A673 (cell line): ENCODE measurements at regions not wholly inside any gene's neighbourhood (a gene's known extent, or its start where the extent isn't known, plus 50 kb on each side); places are given as distances from the start of the nearest gene placed in this dataset.

ENCODE experiments used
- BruUV-seq: library from RNA; stranded (reverse); fragments of 400-500 nt; replicated peaks from 2 replicates; lab custom pipeline; 2021; lab: Mats Ljungman, UMichigan
- CTCF ChIA-PET: fragments of 300-600 bp; sonication (Branson Sonifier 250); formaldehyde crosslinking; loops from one replicate; lab custom pipeline; 2022; ENCODE audit warnings: antibody characterized with exemption; lab: Charles Lee
- POLR2A ChIA-PET: fragments of 300-600 bp; sonication (Branson Sonifier 250); formaldehyde crosslinking; loops from one replicate; lab custom pipeline; 2022; ENCODE audit warnings: antibody characterized with exemption; ENCODE audit not compliant: low non-redundant PET; lab: Charles Lee
- DNase-seq: peaks from one replicate; pipeline ENCODE4 v3.0.0-alpha.2; 2015; ENCODE audit warnings: low spot score
- H3K27ac ChIP-seq: fragments of 200-600 bp; sonication (generic); 2 replicates; pipeline ENCODE4 v1.5.1; 2016; ENCODE audit warnings: mixed run types, low read depth, mild to moderate bottlenecking, mixed read lengths, antibody characterized with exemption, low read length; ENCODE audit not compliant: poor library complexity, severe bottlenecking
- H3K27me3 ChIP-seq: fragments of 200-600 bp; sonication (generic); replicated peaks from 2 replicates; pipeline ENCODE4 v1.6.1; 2017; ENCODE audit warnings: mixed run types, low read depth, mild to moderate bottlenecking, mixed read lengths, antibody characterized with exemption, low read length; ENCODE audit not compliant: insufficient read depth, poor library complexity
- H3K36me3 ChIP-seq: fragments of 200-600 bp; sonication (generic); 2 replicates; pipeline ENCODE4 v1.6.1; 2016; ENCODE audit warnings: mixed run types, mild to moderate bottlenecking, mixed read lengths, antibody characterized with exemption, low read length; ENCODE audit not compliant: insufficient read depth, poor library complexity, severe bottlenecking
- H3K4me1 ChIP-seq: fragments of 200-600 bp; sonication (generic); 2 replicates; pipeline ENCODE4 v1.6.1; 2017; ENCODE audit warnings: mixed run types, mild to moderate bottlenecking, mixed read lengths, antibody characterized with exemption, low read length; ENCODE audit not compliant: insufficient read depth, poor library complexity, severe bottlenecking
- H3K4me3 ChIP-seq: fragments of 200-600 bp; sonication (generic); 2 replicates; pipeline ENCODE4 v1.5.1; 2016; ENCODE audit warnings: low read depth, mixed run types, mild to moderate bottlenecking, mixed read lengths, low read length; ENCODE audit not compliant: poor library complexity, severe bottlenecking
- H3K9me3 ChIP-seq: fragments of 200-600 bp; sonication (generic); 2 replicates; pipeline ENCODE4 v1.6.1; 2016; ENCODE audit warnings: mixed run types, low read depth, mild to moderate bottlenecking, mixed read lengths, antibody characterized with exemption, low read length; ENCODE audit not compliant: poor library complexity, severe bottlenecking
- EZH2 ChIP-seq: fragments of 200-600 bp; sonication (generic); IDR thresholded peaks from 2 replicates; pipeline ENCODE4 v1.6.1; 2017; ENCODE audit warnings: borderline replicate concordance, low read depth, mild to moderate bottlenecking, mixed read lengths, antibody characterized with exemption, low read length; ENCODE audit not compliant: poor library complexity, severe bottlenecking
- intact Hi-C: fragments of 100-400 bp; cut with micrococcal nuclease; formaldehyde crosslinking; loops from one replicate; pipeline ENCODE4 v1.10.0; 2022; ENCODE audit not compliant: unreplicated experiment
- TF ChIP-seq, protein P1 (sequence below): fragments of 300-800, 200-600 bp; sonication (generic); conservative IDR thresholded peaks from 2 replicates; pipeline ENCODE4 v1.5.1; 2017; ENCODE audit warnings: low read depth, mild to moderate bottlenecking, antibody characterized with exemption, low read length, moderate library complexity, mixed read lengths

DNA sequence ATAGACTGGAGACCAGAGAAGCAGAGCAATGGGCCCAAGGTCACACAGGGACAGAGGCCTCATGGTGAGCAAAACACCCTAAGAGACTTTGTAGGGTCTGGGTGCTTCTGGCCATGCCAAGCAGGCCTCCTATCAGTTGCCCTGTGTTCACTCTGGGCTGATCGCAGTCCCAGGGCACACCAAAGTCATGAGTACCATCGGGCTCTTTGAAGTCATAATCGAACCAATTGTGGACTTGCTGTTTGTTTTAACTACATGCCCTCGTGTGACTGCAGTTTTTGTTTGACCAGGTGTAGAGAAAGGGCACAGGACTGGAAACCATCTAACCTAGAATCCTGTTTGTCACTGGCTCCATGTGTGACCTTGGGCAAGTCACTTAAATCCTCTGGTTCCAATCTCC is 172.5 kb upstream of the CPEB2 start:
- no TSS peak for BruUV-seq
- POLR2A ChIA-PET = no interaction called here
- TF ChIP-seq, protein P1, sequence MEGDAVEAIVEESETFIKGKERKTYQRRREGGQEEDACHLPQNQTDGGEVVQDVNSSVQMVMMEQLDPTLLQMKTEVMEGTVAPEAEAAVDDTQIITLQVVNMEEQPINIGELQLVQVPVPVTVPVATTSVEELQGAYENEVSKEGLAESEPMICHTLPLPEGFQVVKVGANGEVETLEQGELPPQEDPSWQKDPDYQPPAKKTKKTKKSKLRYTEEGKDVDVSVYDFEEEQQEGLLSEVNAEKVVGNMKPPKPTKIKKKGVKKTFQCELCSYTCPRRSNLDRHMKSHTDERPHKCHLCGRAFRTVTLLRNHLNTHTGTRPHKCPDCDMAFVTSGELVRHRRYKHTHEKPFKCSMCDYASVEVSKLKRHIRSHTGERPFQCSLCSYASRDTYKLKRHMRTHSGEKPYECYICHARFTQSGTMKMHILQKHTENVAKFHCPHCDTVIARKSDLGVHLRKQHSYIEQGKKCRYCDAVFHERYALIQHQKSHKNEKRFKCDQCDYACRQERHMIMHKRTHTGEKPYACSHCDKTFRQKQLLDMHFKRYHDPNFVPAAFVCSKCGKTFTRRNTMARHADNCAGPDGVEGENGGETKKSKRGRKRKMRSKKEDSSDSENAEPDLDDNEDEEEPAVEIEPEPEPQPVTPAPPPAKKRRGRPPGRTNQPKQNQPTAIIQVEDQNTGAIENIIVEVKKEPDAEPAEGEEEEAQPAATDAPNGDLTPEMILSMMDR = no peak
- TF ChIP-seq EZH2 = no peak
- no peak for DNase-seq
- Histone ChIP-seq H3K4me3 (no peak overlapping the region), H3K27me3 (no peaks in the 10 kb centered on the region), H3K27ac (no peak overlapping the region), H3K4me1 (no peaks in the 10 kb centered on the region), H3K36me3 (no peaks in the 10 kb centered on the region), H3K9me3 (no peaks in the 10 kb centered on the region)
- intact Hi-C loops = no loop called here
- CTCF ChIA-PET = no interaction called here

DNA sequence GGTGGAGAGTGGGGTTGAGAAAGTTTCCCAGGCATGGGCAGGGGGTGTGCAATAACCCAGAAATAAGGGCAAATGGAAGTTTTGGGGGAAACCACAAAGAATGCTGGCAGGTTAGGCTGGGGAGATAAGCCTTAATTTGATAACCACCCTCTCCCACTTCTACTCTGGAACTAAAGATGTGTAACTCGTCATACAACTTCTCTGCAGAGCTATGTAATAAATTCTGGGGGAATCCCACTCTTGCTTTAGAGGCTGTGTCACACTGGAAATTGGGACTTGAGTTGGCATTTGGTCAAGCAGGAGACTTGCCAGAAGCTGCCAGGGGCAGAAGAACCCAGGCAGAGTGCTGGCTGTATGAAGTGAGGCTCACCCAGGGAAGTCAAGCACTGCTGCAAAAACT is 170.9 kb upstream of the CPEB2 start:
- BruUV-seq = no TSS peak
- TF ChIP-seq, protein P1 = no peak
- no peak for TF ChIP-seq EZH2
- no peak overlapping the region for H3K27ac ChIP-seq
- CTCF ChIA-PET = no interaction called here
- H3K9me3 ChIP-seq = no peaks in the 10 kb centered on the region
- DNase-seq = no peak
- no peak overlapping the region for H3K4me3 ChIP-seq
- no peaks in the 10 kb centered on the region for H3K4me1 ChIP-seq
- POLR2A ChIA-PET = no interaction called here
- H3K36me3 ChIP-seq = no peaks in the 10 kb centered on the region
- no peaks in the 10 kb centered on the region for H3K27me3 ChIP-seq
- intact Hi-C loops = no loop called here

DNA sequence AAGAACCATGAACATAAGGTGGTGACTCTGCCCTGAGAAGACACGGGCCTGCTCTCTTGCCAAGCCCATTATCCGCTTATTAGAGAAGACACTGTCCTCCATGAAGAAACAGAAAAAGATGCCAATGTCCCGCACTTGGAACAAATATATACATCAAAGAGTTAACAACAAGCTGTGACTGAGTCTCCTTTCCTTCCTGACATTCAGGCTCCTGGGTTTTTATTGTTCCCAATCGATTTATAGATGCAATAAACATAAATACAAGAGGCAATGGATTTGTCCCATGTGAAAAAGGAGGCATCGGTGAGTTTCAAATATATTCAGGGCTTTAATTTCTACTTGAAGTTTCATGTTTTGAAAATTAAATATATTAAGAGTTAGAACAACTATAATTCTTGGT is 169.2 kb upstream of the CPEB2 start:
- Histone ChIP-seq H3K4me3 (no peak overlapping the region), H3K36me3 (no peaks in the 10 kb centered on the region), H3K27ac (no peak overlapping the region), H3K27me3 (no peaks in the 10 kb centered on the region), H3K9me3 (no peaks in the 10 kb centered on the region), H3K4me1 (no peaks in the 10 kb centered on the region)
- CTCF ChIA-PET = no interaction called here
- BruUV-seq = no TSS peak
- POLR2A ChIA-PET = no interaction called here
- intact Hi-C loops = no loop called here
- no peak for DNase-seq
- no peak for TF ChIP-seq EZH2
- TF ChIP-seq, protein P1 = no peak
